ENCODE measurements at regions not wholly inside any gene's neighbourhood (a gene's known extent, or its start where the extent isn't known, plus 50 kb on each side); places are given as distances from the start of the nearest gene placed in this dataset.

DNA sequence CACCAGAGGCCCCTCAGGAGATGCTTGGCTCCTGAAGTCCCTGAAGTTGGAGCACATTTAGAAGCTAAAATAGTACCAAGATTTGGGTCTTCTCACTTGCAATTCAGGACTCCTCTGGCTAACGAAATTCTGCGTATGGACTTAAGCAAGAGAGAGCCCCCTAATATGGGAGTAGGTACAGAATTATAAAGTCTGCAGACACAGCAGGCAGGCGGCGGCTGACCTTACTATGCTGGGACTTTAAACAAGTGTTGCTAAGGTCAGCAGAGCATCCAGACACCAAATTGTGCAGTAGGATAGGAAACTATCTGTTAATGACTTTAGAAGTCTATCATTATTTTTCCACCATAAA is 104.5 kb upstream of the PDE4B start:
- H3K36me3 ChIP-seq (ENCODE audit: control insufficient read depth in 2 of 3, insufficient read depth in 3 of 3, low read length in 3 of 3) = no peaks in the 10 kb centered on the region
- no peak overlapping the region for H3K27ac ChIP-seq (ENCODE audit: low read depth in 2 of 2, low read length in 2 of 2)
- H3K9me3 ChIP-seq (ENCODE audit: control insufficient read depth in 2 of 3, insufficient read depth in 1 of 3, low read length in 3 of 3) = no peaks in the 10 kb centered on the region
- no peaks in the 10 kb centered on the region for H3K27me3 ChIP-seq (ENCODE audit: control insufficient read depth, insufficient read depth, low read length)
- intact Hi-C loops (cut with DNase I) = loop anchor here (10.0 kb wide), 1 partner anchor 453 kb away; no protein-coding TSS in a partner anchor
- peaks cover 0 to 5% (median 0%) of the 10 kb centered on the region in 3 donors for H3K4me1 ChIP-seq (ENCODE audit: control insufficient read depth in 2 of 3, insufficient read depth in 2 of 3, low read depth in 1 of 3, low read length in 3 of 3)
- no peak overlapping the region for H3K4me3 ChIP-seq (ENCODE audit: low read length in 3 of 3)
- DNase-seq (no peak), FAIRE-seq (no peak)
- no peak overlapping the region for H3K9ac ChIP-seq (ENCODE audit: low read length in 3 of 3)
- TF ChIP-seq, protein P1, sequence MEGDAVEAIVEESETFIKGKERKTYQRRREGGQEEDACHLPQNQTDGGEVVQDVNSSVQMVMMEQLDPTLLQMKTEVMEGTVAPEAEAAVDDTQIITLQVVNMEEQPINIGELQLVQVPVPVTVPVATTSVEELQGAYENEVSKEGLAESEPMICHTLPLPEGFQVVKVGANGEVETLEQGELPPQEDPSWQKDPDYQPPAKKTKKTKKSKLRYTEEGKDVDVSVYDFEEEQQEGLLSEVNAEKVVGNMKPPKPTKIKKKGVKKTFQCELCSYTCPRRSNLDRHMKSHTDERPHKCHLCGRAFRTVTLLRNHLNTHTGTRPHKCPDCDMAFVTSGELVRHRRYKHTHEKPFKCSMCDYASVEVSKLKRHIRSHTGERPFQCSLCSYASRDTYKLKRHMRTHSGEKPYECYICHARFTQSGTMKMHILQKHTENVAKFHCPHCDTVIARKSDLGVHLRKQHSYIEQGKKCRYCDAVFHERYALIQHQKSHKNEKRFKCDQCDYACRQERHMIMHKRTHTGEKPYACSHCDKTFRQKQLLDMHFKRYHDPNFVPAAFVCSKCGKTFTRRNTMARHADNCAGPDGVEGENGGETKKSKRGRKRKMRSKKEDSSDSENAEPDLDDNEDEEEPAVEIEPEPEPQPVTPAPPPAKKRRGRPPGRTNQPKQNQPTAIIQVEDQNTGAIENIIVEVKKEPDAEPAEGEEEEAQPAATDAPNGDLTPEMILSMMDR (IDR thresholded peaks at IDR 0.05; ENCODE audit: borderline replicate concordance, extremely low read depth, insufficient read depth) = no peak

DNA sequence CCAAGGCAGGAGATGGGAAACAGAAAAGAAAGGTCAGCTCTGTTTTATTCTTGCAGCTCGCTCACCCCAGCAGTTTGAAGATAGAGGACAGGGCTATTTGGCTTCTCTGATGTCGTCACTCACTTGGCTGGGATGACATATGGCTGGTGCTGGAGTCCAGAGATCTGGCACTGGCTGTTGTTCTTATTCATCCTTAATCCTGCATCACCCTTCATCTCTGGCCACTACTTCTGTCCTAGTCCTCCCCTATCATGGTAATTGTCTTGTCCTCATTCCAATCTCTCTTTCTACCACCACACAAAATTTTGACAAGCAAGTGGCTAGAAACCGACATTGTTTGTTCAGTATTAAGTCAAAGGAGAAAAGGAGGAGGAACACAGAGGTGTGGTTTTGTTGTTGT is 103.8 kb upstream of the PDE4B start:
- Histone ChIP-seq H3K9ac (ENCODE audit: low read length in 3 of 3) (no peak overlapping the region), H3K36me3 (ENCODE audit: control insufficient read depth in 2 of 3, insufficient read depth in 3 of 3, low read length in 3 of 3) (no peaks in the 10 kb centered on the region), H3K4me1 (ENCODE audit: control insufficient read depth in 2 of 3, insufficient read depth in 2 of 3, low read depth in 1 of 3, low read length in 3 of 3) (peaks cover 0 to 5% (median 0%) of the 10 kb centered on the region in 3 donors), H3K27ac (ENCODE audit: low read depth in 2 of 2, low read length in 2 of 2) (no peak overlapping the region), H3K27me3 (ENCODE audit: control insufficient read depth, insufficient read depth, low read length) (no peaks in the 10 kb centered on the region), H3K9me3 (ENCODE audit: control insufficient read depth in 2 of 3, insufficient read depth in 1 of 3, low read length in 3 of 3) (no peaks in the 10 kb centered on the region), H3K4me3 (ENCODE audit: low read length in 3 of 3) (no peak overlapping the region)
- TF ChIP-seq, protein P1 (IDR thresholded peaks at IDR 0.05; ENCODE audit: borderline replicate concordance, extremely low read depth, insufficient read depth) = no peak
- FAIRE-seq (no peak), DNase-seq (no peak)
- intact Hi-C loops (cut with DNase I) = loop anchor here (10.0 kb wide), 1 partner anchor 454 kb away; no protein-coding TSS in a partner anchor

DNA sequence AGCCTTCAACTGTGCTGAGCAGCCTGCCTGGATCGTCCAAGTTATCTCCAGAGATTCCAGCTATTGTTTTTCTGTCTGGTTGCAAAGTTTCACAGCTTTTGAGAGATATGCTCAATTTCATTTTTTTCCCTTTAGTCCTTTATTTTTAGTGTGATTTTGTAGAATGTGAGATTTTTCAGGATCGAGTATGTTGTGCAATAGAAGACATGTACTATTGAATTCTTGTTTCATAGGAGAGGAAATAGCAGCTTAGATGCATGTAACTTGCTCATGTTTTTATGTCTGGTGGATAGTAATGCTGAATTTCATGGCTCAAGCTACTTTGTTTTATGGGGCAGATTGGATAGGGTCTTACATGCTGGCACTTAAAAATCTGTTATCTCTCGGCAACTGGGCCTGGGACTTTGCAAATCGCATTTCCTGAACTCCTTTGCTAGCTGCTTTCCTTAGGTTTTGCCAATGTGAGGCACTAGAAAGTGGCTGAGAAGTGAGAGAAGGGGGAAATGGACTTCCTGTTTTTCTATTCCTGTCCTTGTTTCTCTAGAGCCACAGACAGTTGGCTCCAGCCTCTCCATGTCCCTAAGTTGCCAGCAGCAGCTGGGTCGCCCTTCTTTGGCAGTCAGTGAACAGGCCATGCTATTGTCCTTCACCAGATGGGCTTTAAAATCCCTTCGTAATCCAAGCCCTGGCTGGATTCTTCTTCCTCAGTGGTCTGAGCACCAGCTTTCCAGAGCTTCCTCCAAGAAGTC is 101.4 kb upstream of the PDE4B start:
- H3K36me3 ChIP-seq (ENCODE audit: control insufficient read depth in 2 of 3, insufficient read depth in 3 of 3, low read length in 3 of 3) = no peaks in the 10 kb centered on the region
- H3K9ac ChIP-seq (ENCODE audit: low read length in 3 of 3) = no peak overlapping the region
- no peak for FAIRE-seq
- no peak overlapping the region for H3K27ac ChIP-seq (ENCODE audit: low read depth in 2 of 2, low read length in 2 of 2)
- H3K27me3 ChIP-seq (ENCODE audit: control insufficient read depth, insufficient read depth, low read length) = no peaks in the 10 kb centered on the region
- intact Hi-C loops (cut with DNase I) = no loop called here
- no peaks in the 10 kb centered on the region for H3K9me3 ChIP-seq (ENCODE audit: control insufficient read depth in 2 of 3, insufficient read depth in 1 of 3, low read length in 3 of 3)
- TF ChIP-seq, protein P1 (IDR thresholded peaks at IDR 0.05; ENCODE audit: borderline replicate concordance, extremely low read depth, insufficient read depth) = no peak
- H3K4me3 ChIP-seq (ENCODE audit: low read length in 3 of 3) = no peak overlapping the region
- DNase-seq = no peak
- H3K4me1 ChIP-seq (ENCODE audit: control insufficient read depth in 2 of 3, insufficient read depth in 2 of 3, low read depth in 1 of 3, low read length in 3 of 3) = peaks cover 0 to 5% (median 0%) of the 10 kb centered on the region in 3 donors

All from kidney (tissue), 13 donors.